Suprapubic skin (tissue), 4 donors: ENCODE measurements at regions not wholly inside any gene's neighbourhood (a gene's known extent, or its start where the extent isn't known, plus 50 kb on each side); places are given as distances from the start of the nearest gene placed in this dataset.

ENCODE experiments used
- DNase-seq, 2 donors: peaks; one replicate each; pipeline ENCODE4 v3.0.0-alpha.2; 2019; ENCODE audit warnings: low spot score in 2 of 2
- H3K27ac ChIP-seq: fragments of 200-600 bp; sonication (generic); one replicate; pipeline ENCODE4 v1.5.1; 2019
- H3K27me3 ChIP-seq: fragments of 200-600 bp; sonication (generic); one replicate; pipeline ENCODE4 v1.5.1; 2019
- H3K36me3 ChIP-seq: fragments of 200-600 bp; sonication (generic); one replicate; pipeline ENCODE4 v1.5.1; 2019
- H3K4me1 ChIP-seq: fragments of 200-600 bp; sonication (generic); one replicate; pipeline ENCODE4 v1.5.1; 2019
- H3K4me3 ChIP-seq: fragments of 200-600 bp; sonication (generic); one replicate; pipeline ENCODE4 v1.5.1; 2019; ENCODE audit warnings: mild to moderate bottlenecking
- H3K9me3 ChIP-seq: fragments of 200-600 bp; sonication (generic); one replicate; pipeline ENCODE4 v1.5.1; 2019
- EP300 ChIP-seq: sonication (generic); formaldehyde crosslinking; IDR thresholded peaks from one replicate; pipeline ENCODE4 v1.6.1; 2017; ENCODE audit warnings: antibody characterized with exemption
- POLR2A ChIP-seq, 2 donors: fragments of 450-650 bp; IDR thresholded peaks; one replicate each; pipeline ENCODE4 v1.6.1; 2017; ENCODE audit warnings: antibody characterized with exemption in 2 of 2, mild to moderate bottlenecking in 2 of 2, moderate library complexity in 2 of 2
- POLR2AphosphoS5 ChIP-seq, 3 donors: sonication (generic); formaldehyde crosslinking; IDR thresholded peaks; one replicate each; pipeline ENCODE4 v1.6.1; 2017; ENCODE audit warnings: antibody characterized with exemption in 3 of 3
- WGBS: methylation state at CpG from one replicate; pipeline ENCODE4 v1.1.5; 2018; 5-methylcytosine and 5-hydroxymethylcytosine counted together
- TF ChIP-seq, protein P1 (sequence below), 2 donors: fragments of 200-600 bp in 1 of 2; fragments of 450-650 bp in 1 of 2; sonication (generic) in 1 of 2; IDR thresholded peaks; one replicate each; pipeline ENCODE4 v1.5.1; 2016 to 2019; ENCODE audit warnings: antibody characterized with exemption in 2 of 2, mild to moderate bottlenecking in 1 of 2, moderate library complexity in 1 of 2

DNA sequence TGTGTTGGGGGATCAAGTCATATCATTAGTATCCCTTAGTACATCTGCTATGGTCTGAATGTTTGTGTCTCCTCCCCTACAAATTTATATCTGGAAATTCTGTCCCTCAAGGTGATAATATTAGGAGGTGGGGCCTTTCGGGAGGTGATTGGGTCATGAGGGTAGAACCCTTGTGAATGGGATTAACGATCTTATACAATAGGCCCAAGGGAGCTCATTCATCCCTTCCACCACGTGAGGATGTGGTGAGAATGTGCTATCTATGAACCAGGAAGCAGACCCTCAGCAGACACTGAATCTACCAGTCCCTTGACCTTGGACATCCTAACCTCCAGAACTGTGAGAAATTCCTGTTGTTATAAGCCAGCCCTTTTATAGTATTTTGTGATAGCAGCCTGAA lies 110.7 kb downstream of the PTCSC3 start:
- TF ChIP-seq POLR2A (IDR thresholded peaks at IDR 0.05) (no peak), POLR2AphosphoS5 (IDR thresholded peaks at IDR 0.05) (no peak), EP300 (no peak)
- TF ChIP-seq, protein P1, sequence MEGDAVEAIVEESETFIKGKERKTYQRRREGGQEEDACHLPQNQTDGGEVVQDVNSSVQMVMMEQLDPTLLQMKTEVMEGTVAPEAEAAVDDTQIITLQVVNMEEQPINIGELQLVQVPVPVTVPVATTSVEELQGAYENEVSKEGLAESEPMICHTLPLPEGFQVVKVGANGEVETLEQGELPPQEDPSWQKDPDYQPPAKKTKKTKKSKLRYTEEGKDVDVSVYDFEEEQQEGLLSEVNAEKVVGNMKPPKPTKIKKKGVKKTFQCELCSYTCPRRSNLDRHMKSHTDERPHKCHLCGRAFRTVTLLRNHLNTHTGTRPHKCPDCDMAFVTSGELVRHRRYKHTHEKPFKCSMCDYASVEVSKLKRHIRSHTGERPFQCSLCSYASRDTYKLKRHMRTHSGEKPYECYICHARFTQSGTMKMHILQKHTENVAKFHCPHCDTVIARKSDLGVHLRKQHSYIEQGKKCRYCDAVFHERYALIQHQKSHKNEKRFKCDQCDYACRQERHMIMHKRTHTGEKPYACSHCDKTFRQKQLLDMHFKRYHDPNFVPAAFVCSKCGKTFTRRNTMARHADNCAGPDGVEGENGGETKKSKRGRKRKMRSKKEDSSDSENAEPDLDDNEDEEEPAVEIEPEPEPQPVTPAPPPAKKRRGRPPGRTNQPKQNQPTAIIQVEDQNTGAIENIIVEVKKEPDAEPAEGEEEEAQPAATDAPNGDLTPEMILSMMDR (IDR thresholded peaks at IDR 0.05) = no peak
- Histone ChIP-seq H3K27me3 (no peaks in the 10 kb centered on the region), H3K4me3 (no peak overlapping the region), H3K9me3 (no peaks in the 10 kb centered on the region), H3K4me1 (peaks cover 13% of the 10 kb centered on the region), H3K27ac (no peak overlapping the region), H3K36me3 (no peaks in the 10 kb centered on the region)
- WGBS = 66% methylated on average over 3 of the region's 3 CpGs
- DNase-seq = no peak

DNA sequence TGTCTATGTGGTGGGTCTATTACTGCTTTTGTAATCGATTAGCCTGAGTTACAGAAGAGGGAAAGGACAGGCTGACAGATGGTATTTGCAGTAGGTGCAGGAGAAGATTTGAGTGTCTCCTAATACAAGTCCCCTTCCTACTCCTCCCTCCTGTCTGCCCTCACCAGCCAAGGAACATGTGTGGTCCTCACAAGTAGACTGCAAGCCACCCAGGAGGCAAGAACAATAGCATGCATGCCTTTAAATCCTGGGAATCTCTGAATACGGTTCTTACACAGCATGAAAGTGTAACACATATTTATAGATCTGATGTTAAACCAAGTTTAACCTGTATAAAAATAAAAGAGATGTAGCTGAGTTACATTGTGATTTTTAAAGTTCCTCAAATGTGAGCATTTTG lies 117.0 kb downstream of the PTCSC3 start:
- WGBS = 64% methylated on average over 2 of the region's 2 CpGs
- no peak for TF ChIP-seq POLR2AphosphoS5 (IDR thresholded peaks at IDR 0.05)
- no peak for TF ChIP-seq EP300
- TF ChIP-seq, protein P1 (IDR thresholded peaks at IDR 0.05) = no peak
- no peak for TF ChIP-seq POLR2A (IDR thresholded peaks at IDR 0.05)
- Histone ChIP-seq H3K4me1 (peaks cover 4% of the 10 kb centered on the region), H3K4me3 (no peak overlapping the region), H3K9me3 (no peaks in the 10 kb centered on the region), H3K27me3 (no peaks in the 10 kb centered on the region), H3K36me3 (no peaks in the 10 kb centered on the region), H3K27ac (no peak overlapping the region)
- DNase-seq = no peak

DNA sequence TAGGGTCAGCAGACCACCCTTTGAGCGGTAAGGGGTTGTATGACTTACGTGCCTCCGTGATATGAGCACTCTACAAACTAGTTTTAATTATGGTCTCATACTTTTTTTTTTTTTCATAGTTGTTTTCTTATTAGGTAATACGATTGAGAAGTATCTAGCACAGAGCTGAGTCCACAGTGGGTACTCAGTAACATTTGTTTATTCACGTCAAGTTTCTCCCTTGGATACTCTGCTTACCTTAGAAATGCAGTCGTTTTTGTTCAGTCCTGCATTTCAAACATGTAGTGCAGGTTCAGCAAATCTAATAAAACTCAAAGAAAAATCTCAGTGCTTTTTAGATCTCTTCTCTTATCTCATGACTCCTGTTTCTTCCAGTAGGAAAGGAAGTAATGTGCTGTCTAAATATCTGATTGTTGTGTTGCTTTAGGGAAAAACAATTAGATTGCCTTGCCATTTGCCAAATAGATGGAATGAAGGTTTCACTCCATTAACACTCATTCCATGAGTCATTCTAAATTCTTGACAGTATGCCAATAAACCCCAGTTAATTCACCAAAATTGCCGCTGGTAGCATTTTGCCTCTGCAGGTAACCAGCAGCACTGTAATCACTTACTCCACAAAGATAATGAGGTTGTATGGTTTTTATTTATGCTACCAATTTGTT lies 118.9 kb downstream of the PTCSC3 start:
- TF ChIP-seq POLR2A (IDR thresholded peaks at IDR 0.05) (no peak), POLR2AphosphoS5 (IDR thresholded peaks at IDR 0.05) (no peak), EP300 (no peak)
- TF ChIP-seq, protein P1 (IDR thresholded peaks at IDR 0.05) = no peak
- Histone ChIP-seq H3K9me3 (no peaks in the 10 kb centered on the region), H3K4me3 (no peak overlapping the region), H3K4me1 (peaks cover 4% of the 10 kb centered on the region), H3K27ac (no peak overlapping the region), H3K27me3 (peaks cover 4% of the 10 kb centered on the region), H3K36me3 (no peaks in the 10 kb centered on the region)
- DNase-seq = no peak
- WGBS = 53% methylated on average over 7 of the region's 7 CpGs

DNA sequence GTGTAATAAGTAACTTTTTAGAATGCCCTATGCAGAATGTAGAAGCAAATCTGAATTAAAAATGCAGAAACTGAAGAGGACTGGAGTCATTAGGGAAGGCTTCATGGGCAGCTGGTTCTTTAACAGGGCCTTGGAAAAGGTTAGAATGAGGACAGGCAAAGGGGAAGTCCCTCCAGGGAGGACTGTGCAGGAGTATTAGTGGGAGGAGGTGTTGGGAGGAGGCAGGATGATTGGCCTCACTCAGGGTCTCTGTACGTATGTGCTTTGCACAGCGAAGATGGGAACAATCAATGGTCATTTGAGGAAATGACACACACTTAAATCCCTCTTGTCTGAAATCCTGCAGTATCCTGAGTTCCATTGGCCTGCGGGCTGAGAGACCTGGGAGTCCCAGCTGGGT lies 119.7 kb downstream of the PTCSC3 start:
- WGBS = 80% methylated on average over 3 of the region's 3 CpGs
- H3K27ac ChIP-seq = no peak overlapping the region
- H3K4me1 ChIP-seq = peaks cover 4% of the 10 kb centered on the region
- no peak for DNase-seq
- H3K9me3 ChIP-seq = no peaks in the 10 kb centered on the region
- no peak overlapping the region for H3K4me3 ChIP-seq
- TF ChIP-seq POLR2AphosphoS5 (IDR thresholded peaks at IDR 0.05) (no peak), POLR2A (IDR thresholded peaks at IDR 0.05) (no peak), EP300 (no peak)
- TF ChIP-seq, protein P1 (IDR thresholded peaks at IDR 0.05) = no peak
- H3K36me3 ChIP-seq = no peaks in the 10 kb centered on the region
- peaks cover 4% of the 10 kb centered on the region for H3K27me3 ChIP-seq

DNA sequence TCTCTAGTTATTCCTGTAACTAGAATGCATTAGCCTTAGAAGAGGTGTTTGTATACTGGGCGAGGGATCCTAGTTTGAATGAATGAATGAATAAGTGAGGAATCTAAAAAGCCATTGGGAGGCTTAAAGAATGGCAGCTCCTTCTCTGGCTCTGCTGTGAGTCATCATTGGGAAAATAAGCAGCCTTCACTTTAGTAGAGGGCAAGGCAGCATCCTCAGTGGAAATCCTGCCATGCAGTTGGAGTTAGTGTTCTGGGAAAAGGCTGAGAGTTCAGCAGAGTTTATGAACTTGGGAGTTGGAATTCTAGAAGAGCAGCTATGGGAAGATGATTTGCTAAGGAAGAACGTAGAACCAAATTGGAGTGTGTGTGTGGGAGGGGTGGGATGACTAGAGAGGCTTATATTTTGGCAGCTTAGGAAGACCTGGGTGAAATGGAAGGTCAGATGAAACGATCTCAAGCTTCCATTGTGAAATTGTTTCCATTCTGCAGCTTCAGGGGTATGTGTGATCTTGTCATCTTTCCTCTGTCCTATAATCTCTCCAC lies 120.8 kb downstream of the PTCSC3 start:
- Histone ChIP-seq H3K4me1 (peaks cover 4% of the 10 kb centered on the region), H3K27ac (no peak overlapping the region), H3K4me3 (no peak overlapping the region), H3K9me3 (no peaks in the 10 kb centered on the region), H3K27me3 (peaks cover 4% of the 10 kb centered on the region), H3K36me3 (no peaks in the 10 kb centered on the region)
- DNase-seq = no peak
- WGBS = 76% methylated on average over 3 of the region's 3 CpGs
- TF ChIP-seq POLR2A (IDR thresholded peaks at IDR 0.05) = no peak
- TF ChIP-seq EP300 = no peak
- TF ChIP-seq, protein P1 (IDR thresholded peaks at IDR 0.05) = no peak
- no peak for TF ChIP-seq POLR2AphosphoS5 (IDR thresholded peaks at IDR 0.05)
